ENCODE measurements at regions not wholly inside any gene's neighbourhood (a gene's known extent, or its start where the extent isn't known, plus 50 kb on each side); places are given as distances from the start of the nearest gene placed in this dataset.

DNA sequence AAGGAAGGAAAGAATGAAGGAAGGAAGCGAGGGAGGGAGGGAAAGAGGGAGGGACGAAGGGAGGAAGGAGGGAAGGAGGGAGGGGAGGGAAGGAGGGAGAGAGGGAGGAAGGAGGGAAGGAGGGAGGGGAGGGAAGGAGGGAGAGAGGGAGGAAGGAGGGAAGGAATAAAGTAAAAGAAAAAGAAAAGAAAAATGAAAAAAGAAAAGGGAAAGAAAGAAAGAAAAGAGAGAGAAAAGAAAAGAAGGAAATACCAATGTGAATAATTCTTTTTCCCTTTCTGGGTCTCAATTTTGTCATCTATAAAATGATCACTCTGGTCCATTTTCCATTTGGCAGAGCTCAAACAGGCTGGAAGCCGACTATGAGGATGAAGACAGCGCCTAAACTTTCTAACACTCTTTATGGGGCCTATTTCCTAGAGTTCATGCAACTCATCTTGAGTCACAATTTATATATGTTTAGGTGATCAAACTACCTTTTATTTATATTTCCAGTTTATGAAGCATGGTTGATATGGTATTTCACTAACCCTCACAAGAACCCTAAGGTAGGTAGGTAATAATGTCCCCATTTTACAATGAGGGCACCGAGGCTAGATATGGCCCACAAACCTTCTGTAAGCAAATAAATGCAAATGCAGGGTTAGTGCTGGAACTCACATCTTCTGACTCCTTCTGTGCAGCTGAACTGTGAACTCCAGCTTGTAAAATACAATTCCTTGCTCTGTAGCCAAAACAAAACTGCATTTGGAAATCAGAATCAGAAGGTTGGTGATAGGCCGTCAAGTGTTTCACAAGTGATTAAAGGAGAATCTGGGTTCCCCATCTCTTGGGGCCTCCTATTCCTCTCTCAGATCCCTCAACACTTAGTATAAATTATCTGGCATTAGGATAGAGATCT, 434.3 kb downstream of the ETS1 start:
- TF ChIP-seq, protein P1, sequence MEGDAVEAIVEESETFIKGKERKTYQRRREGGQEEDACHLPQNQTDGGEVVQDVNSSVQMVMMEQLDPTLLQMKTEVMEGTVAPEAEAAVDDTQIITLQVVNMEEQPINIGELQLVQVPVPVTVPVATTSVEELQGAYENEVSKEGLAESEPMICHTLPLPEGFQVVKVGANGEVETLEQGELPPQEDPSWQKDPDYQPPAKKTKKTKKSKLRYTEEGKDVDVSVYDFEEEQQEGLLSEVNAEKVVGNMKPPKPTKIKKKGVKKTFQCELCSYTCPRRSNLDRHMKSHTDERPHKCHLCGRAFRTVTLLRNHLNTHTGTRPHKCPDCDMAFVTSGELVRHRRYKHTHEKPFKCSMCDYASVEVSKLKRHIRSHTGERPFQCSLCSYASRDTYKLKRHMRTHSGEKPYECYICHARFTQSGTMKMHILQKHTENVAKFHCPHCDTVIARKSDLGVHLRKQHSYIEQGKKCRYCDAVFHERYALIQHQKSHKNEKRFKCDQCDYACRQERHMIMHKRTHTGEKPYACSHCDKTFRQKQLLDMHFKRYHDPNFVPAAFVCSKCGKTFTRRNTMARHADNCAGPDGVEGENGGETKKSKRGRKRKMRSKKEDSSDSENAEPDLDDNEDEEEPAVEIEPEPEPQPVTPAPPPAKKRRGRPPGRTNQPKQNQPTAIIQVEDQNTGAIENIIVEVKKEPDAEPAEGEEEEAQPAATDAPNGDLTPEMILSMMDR (IDR thresholded peaks at IDR 0.05; ENCODE audit: low read depth, low read length, poor library complexity, severe bottlenecking) = no peak
- no peak for TF ChIP-seq EZH2phosphoT487 (IDR thresholded peaks at IDR 0.05; ENCODE audit: borderline replicate concordance, low read length)

Measured in DOHH2 (cell line).